IgD-negative memory B cell (primary cell): ENCODE measurements at regions not wholly inside any gene's neighbourhood (a gene's known extent, or its start where the extent isn't known, plus 50 kb on each side); places are given as distances from the start of the nearest gene placed in this dataset.

ENCODE experiments used
- H3K27ac Mint-ChIP-seq, 3 donors: one replicate each; pipeline ENCODE4 v1.8.0; 2020 to 2022; ENCODE audit warnings: mild to moderate bottlenecking in 3 of 3, mixed read lengths in 3 of 3, moderate library complexity in 1 of 3
- H3K27me3 Mint-ChIP-seq: one replicate; pipeline ENCODE4 v1.8.0; 2021; ENCODE audit warnings: mixed read lengths
- H3K36me3 Mint-ChIP-seq: one replicate; pipeline ENCODE4 v1.8.0; 2020; ENCODE audit warnings: mild to moderate bottlenecking, mixed read lengths
- H3K4me1 Mint-ChIP-seq, 3 donors: one replicate each; pipeline ENCODE4 v1.8.0; 2020 to 2022; ENCODE audit warnings: mixed read lengths in 3 of 3, mild to moderate bottlenecking in 1 of 3
- H3K4me3 Mint-ChIP-seq, 4 donors: one replicate each; pipeline ENCODE4 v1.8.0; 2020 to 2022; ENCODE audit warnings: mild to moderate bottlenecking in 4 of 4, mixed read lengths in 4 of 4, moderate library complexity in 3 of 4
- H3K9me3 Mint-ChIP-seq, 3 donors: one replicate each; pipeline ENCODE4 v1.8.0; 2020 to 2021; ENCODE audit warnings: mixed read lengths in 3 of 3, mild to moderate bottlenecking in 1 of 3

GRCh38 chrX:68914479-68914946 is 85.7 kb downstream of the EFNB1 start:
- H3K27me3 Mint-ChIP-seq, result peaks cover 1% of the 10 kb centered on the region
- H3K36me3 Mint-ChIP-seq, result peaks cover 1% of the 10 kb centered on the region

GRCh38 chrX:68913249-68913547 is 84.4 kb downstream of the EFNB1 start:
- Mint-ChIP-seq H3K27me3 (peaks cover 3% of the 10 kb centered on the region), H3K4me1 (no peaks in the 10 kb centered on the region), H3K36me3 (peaks cover 1% of the 10 kb centered on the region), H3K4me3 (no peak overlapping the region), H3K9me3 (no peaks in the 10 kb centered on the region), H3K27ac (no peak overlapping the region)

More at GRCh38 chrX:68914479-68914946, 85.7 kb downstream of the EFNB1 start:
- Mint-ChIP-seq H3K27ac (no peak overlapping the region), H3K9me3 (no peaks in the 10 kb centered on the region), H3K4me1 (no peaks in the 10 kb centered on the region), H3K4me3 (no peak overlapping the region)

GRCh38 chrX:68912113-68912512 is 83.3 kb downstream of the EFNB1 start:
- no peak overlapping the region for H3K27ac Mint-ChIP-seq
- H3K36me3 Mint-ChIP-seq, result peaks cover 1% of the 10 kb centered on the region
- H3K9me3 Mint-ChIP-seq, result no peaks in the 10 kb centered on the region

DNA sequence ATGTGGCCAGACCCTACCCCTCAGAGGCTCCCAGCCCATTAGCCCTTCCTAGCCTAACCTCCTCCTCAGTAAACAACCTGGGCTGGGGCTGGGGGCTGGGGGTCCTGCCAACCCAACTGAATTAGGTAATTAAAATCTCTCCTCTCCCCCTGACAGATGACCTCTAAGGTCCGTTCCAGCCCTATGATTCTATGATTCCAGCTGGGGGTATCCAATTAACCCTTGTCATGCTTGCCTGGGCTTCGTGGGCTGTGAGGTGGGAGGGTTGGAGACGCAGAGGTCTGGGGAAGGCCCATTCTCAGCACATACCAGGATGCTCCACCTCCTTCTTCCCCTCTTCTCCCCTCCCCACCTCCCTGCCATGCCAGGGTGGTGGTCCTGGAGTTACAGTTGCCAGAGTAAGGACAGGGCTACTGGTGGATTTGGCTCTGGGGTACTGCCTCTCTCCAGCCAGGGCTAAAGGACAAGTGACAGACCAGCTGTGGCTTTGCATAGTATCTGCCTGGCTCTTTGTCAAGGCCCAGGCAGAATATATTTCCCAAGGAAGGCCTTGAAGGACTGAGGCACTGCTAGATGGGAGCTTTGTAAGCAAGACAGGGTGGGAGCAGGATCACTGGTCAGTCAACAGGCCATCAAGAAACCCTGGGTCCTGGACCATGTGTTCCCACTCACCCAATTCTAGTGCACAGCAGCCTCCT is 82.1 kb downstream of the EFNB1 start:
- Mint-ChIP-seq H3K27me3 (peaks cover 3% of the 10 kb centered on the region), H3K9me3 (no peaks in the 10 kb centered on the region), H3K36me3 (peaks cover 1% of the 10 kb centered on the region), H3K27ac (no peak overlapping the region), H3K4me1 (no peaks in the 10 kb centered on the region), H3K4me3 (no peak overlapping the region)

More at GRCh38 chrX:68912113-68912512, 83.3 kb downstream of the EFNB1 start:
- peaks cover 3% of the 10 kb centered on the region for H3K27me3 Mint-ChIP-seq
- no peaks in the 10 kb centered on the region for H3K4me1 Mint-ChIP-seq
- H3K4me3 Mint-ChIP-seq, result no peak overlapping the region

DNA sequence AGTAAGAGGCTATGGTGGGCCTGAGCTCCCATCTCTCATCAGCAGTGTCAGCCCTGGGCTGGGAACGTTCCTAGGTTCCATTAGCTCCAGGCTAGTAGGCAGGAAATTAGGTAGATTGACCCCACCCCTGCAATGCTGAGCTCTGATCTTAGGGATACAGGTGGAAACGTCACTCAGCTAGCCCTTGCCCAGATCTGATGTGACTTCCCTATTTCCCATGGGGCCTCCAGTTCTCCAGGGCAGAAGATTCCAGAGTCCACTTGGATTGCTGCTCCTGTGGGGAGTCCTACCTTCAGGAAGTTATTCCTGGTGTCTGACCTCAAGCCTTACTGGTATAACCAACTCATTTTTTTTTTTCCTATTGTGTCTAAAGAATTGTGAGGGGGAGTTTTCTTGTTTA is 81.1 kb downstream of the EFNB1 start:
- Mint-ChIP-seq H3K36me3 (peaks cover 1% of the 10 kb centered on the region), H3K27me3 (peaks cover 3% of the 10 kb centered on the region), H3K27ac (no peak overlapping the region), H3K9me3 (no peaks in the 10 kb centered on the region), H3K4me3 (no peak overlapping the region), H3K4me1 (no peaks in the 10 kb centered on the region)

- H3K4me1 Mint-ChIP-seq, result no peaks in the 10 kb centered on the region
- no peak overlapping the region for H3K27ac Mint-ChIP-seq
- no peak overlapping the region for H3K4me3 Mint-ChIP-seq
- H3K36me3 Mint-ChIP-seq, result peaks cover 1% of the 10 kb centered on the region
- H3K9me3 Mint-ChIP-seq, result no peaks in the 10 kb centered on the region
- H3K27me3 Mint-ChIP-seq, result peaks cover 3% of the 10 kb centered on the region
These were observed 79.2 kb downstream of the EFNB1 start for GRCh38 chrX:68908071-68908470.

DNA sequence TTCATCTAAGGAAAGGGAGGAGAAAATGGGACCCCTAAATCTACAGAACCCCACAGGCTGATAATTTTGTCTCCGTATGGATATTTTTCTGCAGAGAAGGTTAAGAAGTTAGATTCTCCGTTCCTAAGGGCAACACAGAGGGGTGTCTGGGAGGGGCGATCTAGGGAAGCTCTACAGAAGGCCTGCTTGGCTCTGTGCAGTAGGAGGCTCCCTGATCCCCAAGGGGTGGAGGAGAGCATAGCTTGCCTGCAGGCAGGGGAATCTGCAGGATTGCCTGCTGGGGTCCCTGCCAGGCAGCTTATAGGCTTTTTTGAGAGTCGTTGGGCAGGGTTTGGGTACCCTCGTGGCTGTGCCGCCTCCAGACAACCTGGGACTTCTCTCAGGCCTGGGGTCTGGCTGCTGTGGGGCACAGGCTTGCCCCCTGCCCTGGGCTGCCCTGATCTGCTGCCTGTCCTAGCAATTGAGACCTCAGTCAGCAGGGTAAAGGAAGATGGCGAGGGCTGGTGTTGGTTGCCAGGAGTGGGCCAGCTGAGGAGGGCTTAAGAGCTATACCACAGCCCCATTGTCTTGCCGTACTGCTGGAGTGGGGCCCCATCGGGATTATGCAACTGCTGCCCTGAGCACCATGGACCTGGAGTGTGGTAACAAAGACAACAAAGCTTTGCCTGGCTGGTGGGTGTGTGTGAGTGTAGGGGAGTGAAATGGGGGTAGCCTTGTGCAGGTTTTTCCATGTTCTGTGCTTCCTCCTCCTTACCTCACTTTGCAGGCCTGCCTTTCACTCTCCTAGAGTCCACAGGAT is 74.1 kb downstream of the EFNB1 start:
- Mint-ChIP-seq H3K27me3 (no peaks in the 10 kb centered on the region), H3K36me3 (no peaks in the 10 kb centered on the region), H3K27ac (no peak overlapping the region), H3K4me1 (no peaks in the 10 kb centered on the region), H3K4me3 (no peak overlapping the region), H3K9me3 (no peaks in the 10 kb centered on the region)

DNA sequence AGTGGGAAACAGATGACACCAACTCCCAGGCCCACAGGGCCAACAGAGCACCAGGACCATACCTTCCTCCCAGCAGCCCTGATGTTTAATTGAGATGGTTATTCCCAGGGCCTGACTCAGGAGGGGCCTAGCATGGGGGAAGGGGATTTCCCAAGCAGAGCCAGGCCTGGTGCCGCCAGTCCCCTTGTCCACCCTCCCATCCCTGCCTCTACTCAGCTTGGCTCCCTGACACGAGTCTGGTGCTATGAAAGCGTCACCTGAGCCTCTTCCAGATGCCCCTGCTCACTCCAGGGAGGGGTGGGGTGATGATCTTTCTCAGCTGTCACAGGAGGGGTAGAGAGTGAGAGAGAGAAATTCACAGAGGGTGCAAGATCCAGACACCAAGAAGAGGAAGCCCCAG is 72.7 kb downstream of the EFNB1 start:
- no peaks in the 10 kb centered on the region for H3K27me3 Mint-ChIP-seq
- no peaks in the 10 kb centered on the region for H3K9me3 Mint-ChIP-seq
- H3K4me3 Mint-ChIP-seq, result no peak overlapping the region
- H3K4me1 Mint-ChIP-seq, result no peaks in the 10 kb centered on the region
- peaks cover 1% of the 10 kb centered on the region for H3K36me3 Mint-ChIP-seq
- no peak overlapping the region for H3K27ac Mint-ChIP-seq

- Mint-ChIP-seq H3K9me3 (no peaks in the 10 kb centered on the region), H3K27me3 (peaks cover 2% of the 10 kb centered on the region), H3K4me1 (no peaks in the 10 kb centered on the region), H3K4me3 (no peak overlapping the region), H3K36me3 (peaks cover 1% of the 10 kb centered on the region), H3K27ac (no peak overlapping the region)
These were observed 69.8 kb downstream of the EFNB1 start for GRCh38 chrX:68898598-68898997.

GRCh38 chrX:68897118-68897945 is 68.5 kb downstream of the EFNB1 start:
- Mint-ChIP-seq H3K4me3 (no peak overlapping the region), H3K36me3 (peaks cover 1% of the 10 kb centered on the region), H3K27me3 (peaks cover 5% of the 10 kb centered on the region), H3K27ac (no peak overlapping the region), H3K4me1 (peaks cover 0 to 2% (median 0%) of the 10 kb centered on the region in 3 donors), H3K9me3 (no peaks in the 10 kb centered on the region)

- H3K4me3 Mint-ChIP-seq, result no peak overlapping the region
- peaks cover 0 to 2% (median 0%) of the 10 kb centered on the region in 3 donors for H3K4me1 Mint-ChIP-seq
- no peaks in the 10 kb centered on the region for H3K9me3 Mint-ChIP-seq
- H3K27me3 Mint-ChIP-seq, result peaks cover 8% of the 10 kb centered on the region
- peaks cover 1% of the 10 kb centered on the region for H3K36me3 Mint-ChIP-seq
- H3K27ac Mint-ChIP-seq, result no peak overlapping the region
These were observed 67.8 kb downstream of the EFNB1 start for GRCh38 chrX:68896581-68896980.

DNA sequence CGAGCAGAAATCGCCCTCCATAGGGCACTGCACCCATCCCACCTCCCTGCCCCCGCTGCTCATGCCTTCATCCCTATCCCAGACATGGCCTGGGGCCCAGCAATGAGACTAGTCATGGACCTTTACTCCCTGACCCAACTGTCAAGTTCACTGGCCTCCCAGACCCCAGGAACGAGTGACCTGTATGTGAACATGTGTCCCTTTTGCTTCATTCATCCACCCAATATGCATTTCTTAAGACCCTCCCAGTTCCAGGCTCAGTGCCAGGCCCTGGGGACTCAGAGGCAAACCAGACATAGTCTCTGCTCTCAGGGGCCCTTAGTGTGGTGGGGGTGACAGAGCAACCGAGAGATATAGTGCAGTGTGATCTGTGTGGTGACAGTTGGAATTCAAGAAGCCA is 67.0 kb downstream of the EFNB1 start:
- Mint-ChIP-seq H3K36me3 (peaks cover 1% of the 10 kb centered on the region), H3K27me3 (peaks cover 8% of the 10 kb centered on the region), H3K27ac (no peak overlapping the region), H3K9me3 (no peaks in the 10 kb centered on the region), H3K4me1 (peaks cover 0 to 2% (median 0%) of the 10 kb centered on the region in 3 donors), H3K4me3 (no peak overlapping the region)

- Mint-ChIP-seq H3K4me1 (peaks cover 0 to 2% (median 0%) of the 10 kb centered on the region in 3 donors), H3K4me3 (no peak overlapping the region), H3K36me3 (peaks cover 1% of the 10 kb centered on the region), H3K9me3 (no peaks in the 10 kb centered on the region), H3K27ac (no peak overlapping the region), H3K27me3 (peaks cover 8% of the 10 kb centered on the region)
These were observed 66.5 kb downstream of the EFNB1 start for GRCh38 chrX:68895341-68895755.

DNA sequence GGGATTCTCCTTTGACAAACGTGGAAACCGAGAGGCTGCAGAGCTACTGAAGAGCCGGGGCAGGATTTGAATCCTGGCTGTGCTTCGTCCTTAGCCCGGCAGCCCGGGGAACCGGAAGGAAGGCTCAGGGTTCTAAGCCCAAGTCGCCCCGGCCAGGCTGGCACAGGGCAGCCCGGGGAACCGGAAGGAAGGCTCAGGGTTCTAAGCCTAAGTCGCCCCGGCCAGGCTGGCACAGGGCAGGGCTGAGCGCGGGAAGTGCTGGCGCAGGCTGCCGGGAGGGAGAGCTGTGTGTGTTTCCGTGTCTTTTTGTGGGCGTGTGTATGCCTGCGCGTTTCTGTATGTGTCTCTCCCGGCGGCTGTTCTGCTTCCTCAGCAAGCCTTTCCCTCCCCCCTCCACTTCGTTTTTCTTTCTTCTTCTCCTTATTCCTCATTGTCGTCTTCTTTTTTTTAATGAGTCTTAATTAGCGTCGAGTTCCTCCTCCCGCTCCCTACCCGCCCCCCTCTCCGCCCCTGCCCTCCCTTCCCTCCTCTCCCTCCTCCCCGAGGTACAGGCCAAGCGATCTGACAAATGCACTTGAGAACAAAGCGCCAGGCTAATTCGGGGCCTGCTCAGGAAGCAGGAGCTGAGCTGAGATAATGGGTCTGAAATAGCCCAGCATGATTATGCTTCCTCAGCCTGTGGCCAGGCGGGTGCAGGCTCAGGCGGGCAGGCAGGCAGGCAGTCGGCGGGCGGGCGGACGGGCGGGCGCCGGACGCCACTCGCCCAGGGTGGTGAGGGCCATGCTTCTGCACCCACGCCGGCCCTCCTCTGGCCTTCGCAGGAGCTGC is 65.9 kb downstream of the EFNB1 start:
- Mint-ChIP-seq H3K9me3 (no peaks in the 10 kb centered on the region), H3K4me3 (peak overlapping the region in 2 of 4 donors; percentile 60 to 82), H3K4me1 (peaks cover 0 to 2% (median 0%) of the 10 kb centered on the region in 3 donors), H3K27me3 (peaks cover 8% of the 10 kb centered on the region), H3K36me3 (peaks cover 1% of the 10 kb centered on the region), H3K27ac (no peak overlapping the region)
